Adrenal gland (tissue), 5 donors: ENCODE measurements at regions not wholly inside any gene's neighbourhood (a gene's known extent, or its start where the extent isn't known, plus 50 kb on each side); places are given as distances from the start of the nearest gene placed in this dataset.

ENCODE experiments used
- CTCF ChIP-seq, 6 experiments: fragments of 450-650 bp in 4 of 6; fragments of 200-600 bp in 2 of 6; sonication (generic) in 1 of 6; IDR thresholded peaks; 1 replicate in 5 of 6; 2 replicates in 1 of 6; pipeline versions ENCODE4 v1.5.1 to v1.8.0; 2016 to 2021; ENCODE audit warnings: antibody characterized with exemption in 6 of 6, mild to moderate bottlenecking in 2 of 6, moderate library complexity in 1 of 6
- POLR2A ChIP-seq, 2 donors: fragments of 450-650 bp; IDR thresholded peaks; one replicate each; pipeline ENCODE4 v1.6.1; 2017; ENCODE audit warnings: antibody characterized with exemption in 2 of 2, mild to moderate bottlenecking in 2 of 2, moderate library complexity in 1 of 2
- donor health status: DM: no; HTN: no; CAD: no.

- TF ChIP-seq CTCF (IDR thresholded peaks at IDR 0.05), result no peak
- TF ChIP-seq POLR2A (IDR thresholded peaks at IDR 0.05), result no peak
Measured at GRCh38 chr6:137780447-137781034, 86.5 kb upstream of the TNFAIP3 start.
